GM12864 (cell line): ENCODE measurements at regions not wholly inside any gene's neighbourhood (a gene's known extent, or its start where the extent isn't known, plus 50 kb on each side); places are given as distances from the start of the nearest gene placed in this dataset.

Source experiments
- DNase-seq: peaks from one replicate; pipeline ENCODE4 v3.0.0-alpha.2; 2011; ENCODE audit warnings: low read depth
- H3K4me3 ChIP-seq: 2 replicates; pipeline ENCODE4 v1.5.1; 2011; ENCODE audit warnings: mild to moderate bottlenecking, low read depth, low read length, control low read depth
- CTCF ChIP-seq: IDR thresholded peaks from 2 replicates; pipeline ENCODE4 v1.5.1; 2011; ENCODE audit warnings: low read depth, mild to moderate bottlenecking, moderate library complexity, low read length, control low read depth, inconsistent platforms; ENCODE audit errors: missing control alignments

GRCh38 chr18:75753753-75754152 lies 326.2 kb upstream of the SMIM21 start:
- DNase-seq, result no peak
- no peak for TF ChIP-seq CTCF
- H3K4me3 ChIP-seq, result no peak overlapping the region

GRCh38 chr18:75752740-75753263 lies 325.3 kb upstream of the SMIM21 start:
- no peak for TF ChIP-seq CTCF
- no peak for DNase-seq
- H3K4me3 ChIP-seq, result no peak overlapping the region

GRCh38 chr18:75745147-75745546 lies 317.6 kb upstream of the SMIM21 start:
- no peak for TF ChIP-seq CTCF
- no peak for DNase-seq
- no peak overlapping the region for H3K4me3 ChIP-seq

- H3K4me3 ChIP-seq, result no peak overlapping the region
- no peak for TF ChIP-seq CTCF
- no peak for DNase-seq
These were observed 315.0 kb upstream of the SMIM21 start for GRCh38 chr18:75742516-75742915.

- no peak for TF ChIP-seq CTCF
- H3K4me3 ChIP-seq, result no peak overlapping the region
- DNase-seq, result no peak
These were observed 312.2 kb upstream of the SMIM21 start for GRCh38 chr18:75739682-75740081.

- no peak for DNase-seq
- H3K4me3 ChIP-seq, result no peak overlapping the region
- TF ChIP-seq CTCF, result no peak
These were observed 307.8 kb upstream of the SMIM21 start for GRCh38 chr18:75735291-75735690.

GRCh38 chr18:75730249-75730648 lies 302.7 kb upstream of the SMIM21 start:
- no peak for TF ChIP-seq CTCF
- DNase-seq, result no peak
- no peak overlapping the region for H3K4me3 ChIP-seq
